ENCODE measurements at regions not wholly inside any gene's neighbourhood (a gene's known extent, or its start where the extent isn't known, plus 50 kb on each side); places are given as distances from the start of the nearest gene placed in this dataset.
"Not testable (repeated sequence)": the region's sequence is repeated elsewhere in the genome, so short reads cannot be mapped to it uniquely, and the experiment has no call there.

- Mint-ChIP-seq H3K27me3 (ENCODE audit: unreplicated experiment) (no peaks in the 10 kb centered on the region), H3K36me3 (ENCODE audit: insufficient read depth, unreplicated experiment) (peaks cover 6% of the 10 kb centered on the region), H3K4me3 (ENCODE audit: low read depth, unreplicated experiment) (no peak overlapping the region), H3K4me1 (ENCODE audit: low read depth, unreplicated experiment) (peaks cover 26% of the 10 kb centered on the region), H3K27ac (ENCODE audit: unreplicated experiment) (no peak overlapping the region), H3K9me3 (ENCODE audit: low read depth, unreplicated experiment) (peaks cover 4% of the 10 kb centered on the region)
- TF ChIP-seq CTCF (IDR thresholded peaks at IDR 0.05; ENCODE audit: unreplicated experiment), result peak; percentile 45
- no peak for DNase-seq
- BruUV-seq (replicated peaks), result no TSS peak
- CTCF ChIA-PET, result interaction anchor here (1.1 kb wide), 1 partner anchor 71 kb away, joined by 6 read pairs; no protein-coding TSS in a partner anchor
- intact Hi-C loops (cut with micrococcal nuclease; ENCODE audit: unreplicated experiment), result loop anchor here (1.0 to 10.0 kb wide), 4 partner anchors 72 to 975 kb away; no protein-coding TSS in a partner anchor
These were observed 458.6 kb upstream of the FSIP2 start for GRCh38 chr2:185279999-185280398.

GRCh38 chr2:185284696-185285095, 453.9 kb upstream of the FSIP2 start:
- H3K4me3 Mint-ChIP-seq (ENCODE audit: low read depth, unreplicated experiment), result no peak overlapping the region
- no TSS peak for BruUV-seq (replicated peaks)
- DNase-seq, result no peak
- intact Hi-C loops (cut with micrococcal nuclease; ENCODE audit: unreplicated experiment), result loop anchor here (10.0 kb wide), 1 partner anchor 970 kb away; no protein-coding TSS in a partner anchor
- H3K4me1 Mint-ChIP-seq (ENCODE audit: low read depth, unreplicated experiment), result no peaks in the 10 kb centered on the region
- H3K27ac Mint-ChIP-seq (ENCODE audit: unreplicated experiment), result no peak overlapping the region
- H3K36me3 Mint-ChIP-seq (ENCODE audit: insufficient read depth, unreplicated experiment), result no peaks in the 10 kb centered on the region
- no peaks in the 10 kb centered on the region for H3K9me3 Mint-ChIP-seq (ENCODE audit: low read depth, unreplicated experiment)
- no peak for TF ChIP-seq CTCF (IDR thresholded peaks at IDR 0.05; ENCODE audit: unreplicated experiment)
- CTCF ChIA-PET, result no interaction called here
- no peaks in the 10 kb centered on the region for H3K27me3 Mint-ChIP-seq (ENCODE audit: unreplicated experiment)

GRCh38 chr2:185290012-185290411, 448.6 kb upstream of the FSIP2 start:
- H3K4me1 Mint-ChIP-seq (ENCODE audit: low read depth, unreplicated experiment); H3K9me3 Mint-ChIP-seq (ENCODE audit: low read depth, unreplicated experiment); BruUV-seq (replicated peaks); H3K36me3 Mint-ChIP-seq (ENCODE audit: insufficient read depth, unreplicated experiment); DNase-seq; H3K27ac Mint-ChIP-seq (ENCODE audit: unreplicated experiment); H3K4me3 Mint-ChIP-seq (ENCODE audit: low read depth, unreplicated experiment); H3K27me3 Mint-ChIP-seq (ENCODE audit: unreplicated experiment): not testable (repeated sequence)
- CTCF ChIA-PET, result interaction anchor here (1.0 kb wide), 1 partner anchor 449 kb away, joined by 3 read pairs; no protein-coding TSS in a partner anchor
- intact Hi-C loops (cut with micrococcal nuclease; ENCODE audit: unreplicated experiment), result loop anchor here (2.0 to 10.0 kb wide), 3 partner anchors 315 to 1175 kb away; partner anchors contain the start of gene FSIP2

- DNase-seq, result peak; percentile 67
- Mint-ChIP-seq H3K36me3 (ENCODE audit: insufficient read depth, unreplicated experiment) (no peaks in the 10 kb centered on the region), H3K27me3 (ENCODE audit: unreplicated experiment) (no peaks in the 10 kb centered on the region), H3K4me1 (ENCODE audit: low read depth, unreplicated experiment) (no peaks in the 10 kb centered on the region), H3K4me3 (ENCODE audit: low read depth, unreplicated experiment) (no peak overlapping the region), H3K27ac (ENCODE audit: unreplicated experiment) (no peak overlapping the region), H3K9me3 (ENCODE audit: low read depth, unreplicated experiment) (peaks cover 5% of the 10 kb centered on the region)
- CTCF ChIA-PET, result interaction anchor here (1.0 to 2.9 kb wide), 3 partner anchors 444 to 638 kb away, joined by 3 to 27 read pairs (median 3); partner anchors contain the start of gene FSIP2
- no TSS peak for BruUV-seq (replicated peaks)
- intact Hi-C loops (cut with micrococcal nuclease; ENCODE audit: unreplicated experiment), result loop anchor here (2.0 to 10.0 kb wide), 3 partner anchors 314 to 1174 kb away; partner anchors contain the start of gene FSIP2
- peak; percentile 78 for TF ChIP-seq CTCF (IDR thresholded peaks at IDR 0.05; ENCODE audit: unreplicated experiment)
These were observed 447.5 kb upstream of the FSIP2 start for GRCh38 chr2:185291035-185291647.

GRCh38 chr2:185299867-185300266, 438.7 kb upstream of the FSIP2 start:
- H3K9me3 Mint-ChIP-seq (ENCODE audit: low read depth, unreplicated experiment), result peaks cover 3% of the 10 kb centered on the region
- H3K4me3 Mint-ChIP-seq (ENCODE audit: low read depth, unreplicated experiment), result no peak overlapping the region
- TF ChIP-seq CTCF (IDR thresholded peaks at IDR 0.05; ENCODE audit: unreplicated experiment), result no peak
- DNase-seq, result no peak
- no TSS peak for BruUV-seq (replicated peaks)
- no peaks in the 10 kb centered on the region for H3K36me3 Mint-ChIP-seq (ENCODE audit: insufficient read depth, unreplicated experiment)
- no peak overlapping the region for H3K27ac Mint-ChIP-seq (ENCODE audit: unreplicated experiment)
- intact Hi-C loops (cut with micrococcal nuclease; ENCODE audit: unreplicated experiment), result loop anchor here (5.0 to 10.0 kb wide), 3 partner anchors 102 to 1165 kb away; no protein-coding TSS in a partner anchor
- no peaks in the 10 kb centered on the region for H3K27me3 Mint-ChIP-seq (ENCODE audit: unreplicated experiment)
- no peaks in the 10 kb centered on the region for H3K4me1 Mint-ChIP-seq (ENCODE audit: low read depth, unreplicated experiment)
- CTCF ChIA-PET, result no interaction called here
